CD4-positive, alpha-beta T cell treated with Interleukin-17A for 4 hours (primary cell): ENCODE measurements at regions not wholly inside any gene's neighbourhood (a gene's known extent, or its start where the extent isn't known, plus 50 kb on each side); places are given as distances from the start of the nearest gene placed in this dataset.

Experiments
- DNase-seq: peaks from one replicate; pipeline ENCODE4 v3.0.0-alpha.2; 2020; ENCODE audit warnings: mixed read lengths

DNA sequence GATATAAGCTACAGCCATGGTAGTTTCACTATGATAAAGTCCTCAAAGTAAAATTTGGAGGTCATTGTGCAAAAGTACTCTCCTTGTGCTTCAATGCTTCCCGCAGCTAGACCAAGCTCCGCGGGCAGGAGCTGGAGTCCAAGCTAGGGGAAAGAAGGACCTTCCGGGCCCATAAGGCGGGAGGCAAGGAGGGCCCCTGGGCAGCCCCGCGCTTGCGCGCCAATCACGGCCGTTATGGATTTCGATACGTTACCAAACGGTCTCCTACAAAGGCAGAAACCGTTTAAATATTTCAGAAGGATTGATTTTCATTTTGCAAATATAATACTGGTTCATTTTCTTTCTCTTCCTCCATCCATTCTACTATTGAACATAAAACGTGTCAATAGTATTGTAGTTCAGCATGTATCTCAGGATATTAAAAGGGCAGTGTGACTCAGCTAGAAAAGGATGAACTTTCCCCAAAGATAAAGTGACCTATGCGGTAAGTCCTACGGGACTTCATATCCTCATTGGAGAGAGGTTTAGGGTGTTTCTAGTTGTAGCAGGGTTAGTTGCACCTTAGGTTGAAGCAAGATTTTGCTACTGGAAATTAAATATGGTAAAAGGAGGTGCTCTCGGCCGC is 128.0 kb downstream of the KIF20B start:
- DNase-seq, result no peak

DNA sequence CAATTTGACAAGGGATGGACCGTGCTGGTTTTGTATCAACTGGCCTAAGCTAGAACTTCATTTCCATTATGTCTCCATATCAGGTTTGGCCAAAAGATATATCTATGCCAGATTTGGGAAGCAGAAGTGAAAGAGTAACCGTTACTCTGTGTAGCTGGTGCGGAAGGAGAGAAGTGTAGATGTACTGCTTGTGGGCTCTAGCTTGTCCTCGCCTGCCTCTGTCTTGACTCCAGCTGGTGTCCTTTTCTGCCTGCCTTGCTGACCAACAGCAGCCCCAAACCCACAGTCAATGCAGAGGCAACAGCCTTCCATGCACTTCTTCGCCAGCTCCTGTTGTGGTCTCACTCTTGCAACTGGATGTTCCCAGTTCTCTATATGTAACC is 128.5 kb downstream of the KIF20B start:
- DNase-seq, result no peak

DNA sequence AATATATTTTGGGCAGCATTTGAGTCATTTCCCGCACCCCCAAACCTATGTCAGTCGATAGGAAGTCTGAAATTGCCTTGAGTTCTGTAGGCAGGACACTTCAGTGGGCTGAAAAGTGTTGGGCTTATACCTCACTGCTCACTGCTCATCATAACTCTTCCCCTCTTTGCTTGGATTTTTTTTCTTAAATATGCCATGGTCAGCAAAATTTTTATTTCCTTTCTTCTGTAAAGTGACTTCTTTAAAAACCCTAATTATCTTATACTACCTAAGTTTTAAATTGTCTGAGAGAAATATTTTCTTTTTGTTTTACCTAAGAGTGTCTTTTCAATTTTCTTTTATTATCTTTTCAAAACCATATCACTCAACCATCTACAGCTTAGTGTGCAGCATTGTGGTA is 129.2 kb downstream of the KIF20B start:
- no peak for DNase-seq

DNA sequence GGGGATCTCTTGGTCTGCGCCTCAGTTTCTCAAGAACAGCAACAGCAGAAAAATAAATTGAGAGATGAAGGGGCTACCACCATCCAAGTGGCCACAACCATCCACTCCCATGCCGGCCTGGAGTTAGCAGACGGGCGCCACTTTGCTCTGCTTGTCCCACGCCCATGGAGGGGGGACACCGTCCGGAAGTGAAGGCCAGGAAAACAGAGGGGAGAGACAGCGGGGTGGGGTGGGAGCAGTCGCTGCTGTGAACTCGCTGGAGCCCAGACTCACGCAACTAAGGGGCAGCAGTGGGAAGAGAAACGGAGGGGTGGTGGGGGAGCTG is 135.4 kb downstream of the KIF20B start:
- DNase-seq, result no peak

DNA sequence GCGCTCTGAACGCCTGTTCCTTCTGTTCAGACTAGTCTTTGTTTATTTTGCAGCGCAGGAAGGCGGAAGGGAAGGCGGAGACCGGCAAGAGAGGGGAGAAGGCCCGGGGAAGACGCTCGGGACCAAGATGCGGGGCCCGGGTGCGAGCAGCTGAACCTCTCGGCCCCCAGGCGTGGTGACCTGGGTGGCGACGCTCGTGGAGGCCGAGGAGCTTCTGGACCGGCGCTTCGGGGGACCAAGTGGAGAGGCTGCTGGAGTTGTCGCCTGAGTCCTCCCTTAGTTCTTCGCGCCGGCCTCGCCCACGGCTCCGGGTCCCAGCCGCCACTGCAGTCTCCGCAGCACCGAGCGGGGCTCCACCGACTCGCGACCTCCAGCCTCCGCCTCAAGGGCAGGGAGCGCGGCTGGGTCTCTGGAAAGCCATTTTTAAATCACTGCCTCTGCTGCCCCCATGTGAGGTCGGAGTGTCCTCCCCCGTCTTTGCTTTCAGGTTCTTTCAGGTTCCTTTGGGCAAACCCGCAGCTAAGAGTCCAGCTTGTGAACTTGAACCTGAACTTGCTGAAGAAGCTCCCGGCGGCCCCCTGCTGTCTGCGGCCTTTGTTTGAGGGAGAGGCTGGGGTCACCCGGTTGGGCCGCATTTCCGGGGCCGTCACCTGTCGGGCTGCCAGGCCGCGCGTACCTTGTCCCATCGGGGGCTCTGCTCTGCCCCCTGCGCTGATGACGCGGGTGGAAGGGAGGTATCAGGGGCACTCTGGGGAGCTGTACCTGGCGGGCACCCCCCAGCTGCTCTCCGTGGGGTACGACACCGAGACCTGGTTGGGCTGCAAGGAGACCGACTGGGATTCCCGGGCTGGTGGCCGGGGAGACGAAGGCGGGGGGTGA is 136.0 kb downstream of the KIF20B start:
- peak; percentile 54 for DNase-seq

DNA sequence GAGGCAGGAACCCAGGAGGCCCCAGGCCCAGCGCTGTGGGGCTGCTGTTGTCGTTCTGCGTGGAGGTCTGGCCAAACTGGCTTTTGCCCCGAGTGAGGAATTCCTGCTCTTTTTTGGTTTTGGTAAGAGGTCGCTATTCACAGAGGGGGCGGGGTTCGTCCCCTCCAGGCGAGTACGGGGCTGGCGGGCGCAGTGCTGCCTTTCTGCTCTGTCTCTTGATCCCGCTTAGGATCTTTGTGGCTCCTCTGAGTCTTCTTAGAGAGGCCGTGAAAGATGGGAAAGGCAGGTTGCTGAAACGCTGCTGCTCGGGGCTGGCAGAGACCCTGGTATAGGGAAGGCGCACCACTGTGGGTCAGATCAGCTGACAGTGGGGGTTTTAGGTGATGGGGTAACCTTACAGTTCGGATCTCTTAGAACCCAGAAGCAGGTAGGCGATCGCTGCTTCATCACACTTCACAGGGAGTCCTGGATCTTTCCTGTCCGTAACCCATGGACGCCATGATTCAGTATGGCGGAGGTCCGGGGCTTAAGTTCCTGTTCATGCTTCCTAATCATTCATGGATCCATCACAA is 136.7 kb downstream of the KIF20B start:
- DNase-seq, result no peak

DNA sequence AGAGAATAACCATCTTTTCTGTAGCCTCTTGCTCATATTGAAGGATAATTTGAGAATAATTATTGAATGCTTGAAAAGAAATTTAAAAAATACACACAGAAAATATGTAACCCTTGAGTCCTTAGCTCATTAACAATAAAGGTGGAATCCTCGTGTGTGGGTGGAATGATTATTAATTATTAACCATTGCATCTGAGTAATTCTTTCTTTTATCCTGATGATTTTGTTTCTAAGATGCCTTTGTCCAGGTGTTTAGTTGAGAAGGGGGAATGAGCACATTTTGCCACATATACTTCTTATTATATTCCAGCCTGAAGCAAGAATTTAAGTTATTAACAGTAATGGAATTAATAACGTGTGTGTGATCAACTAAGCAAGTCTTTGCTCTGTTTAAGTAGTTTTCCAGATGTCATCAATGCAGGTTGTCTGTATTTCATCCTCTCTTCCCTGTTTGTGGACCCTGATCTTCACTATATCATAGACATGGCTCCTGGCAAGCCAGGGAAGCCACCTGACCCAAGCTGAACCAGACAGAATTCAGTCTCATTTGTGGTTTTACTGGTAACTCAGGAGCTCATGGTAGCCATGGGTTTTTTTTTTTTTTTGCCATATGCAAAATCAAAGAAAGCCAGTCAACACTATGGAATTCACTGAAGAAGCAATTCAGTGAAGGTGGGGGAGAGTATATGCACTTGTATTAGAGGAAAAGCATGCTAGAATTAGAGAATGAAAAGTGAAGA is 144.3 kb downstream of the KIF20B start:
- no peak for DNase-seq

DNA sequence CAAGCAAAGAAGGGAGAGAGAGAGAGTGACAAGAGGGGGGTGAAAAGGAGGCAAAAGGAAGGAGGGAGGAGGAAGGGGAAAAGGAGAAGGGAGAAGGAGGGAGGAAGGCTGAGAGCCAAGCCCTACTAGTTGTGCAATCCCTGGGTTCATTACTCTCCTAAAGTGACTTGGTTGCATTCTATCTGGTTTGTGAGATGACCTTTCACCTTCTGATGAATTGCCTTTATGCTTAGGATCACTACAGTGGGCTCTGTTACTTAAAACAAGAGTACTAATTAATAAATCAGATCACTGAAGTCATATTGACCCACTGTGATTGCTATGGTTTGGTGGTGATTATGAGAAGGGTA is 144.9 kb downstream of the KIF20B start:
- DNase-seq, result no peak

DNA sequence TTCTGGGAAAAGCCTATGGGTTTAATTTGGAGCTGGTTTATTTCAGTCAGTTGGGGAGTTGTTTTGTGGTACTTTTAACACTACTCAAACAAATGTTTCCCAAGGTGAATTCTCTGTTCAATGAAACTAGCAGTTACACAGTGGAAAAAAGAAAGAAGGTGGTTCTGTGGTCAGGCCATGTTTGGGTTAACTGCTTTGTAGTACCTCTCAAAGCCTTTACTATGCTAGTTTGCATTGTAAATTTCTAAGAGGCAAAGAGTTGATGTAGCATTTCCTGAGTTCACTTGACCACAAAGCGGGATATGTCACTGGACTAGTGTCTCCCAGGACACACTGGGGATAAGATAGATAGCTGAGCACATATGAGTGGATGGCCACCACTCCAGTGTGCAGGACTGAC is 145.4 kb downstream of the KIF20B start:
- no peak for DNase-seq

DNA sequence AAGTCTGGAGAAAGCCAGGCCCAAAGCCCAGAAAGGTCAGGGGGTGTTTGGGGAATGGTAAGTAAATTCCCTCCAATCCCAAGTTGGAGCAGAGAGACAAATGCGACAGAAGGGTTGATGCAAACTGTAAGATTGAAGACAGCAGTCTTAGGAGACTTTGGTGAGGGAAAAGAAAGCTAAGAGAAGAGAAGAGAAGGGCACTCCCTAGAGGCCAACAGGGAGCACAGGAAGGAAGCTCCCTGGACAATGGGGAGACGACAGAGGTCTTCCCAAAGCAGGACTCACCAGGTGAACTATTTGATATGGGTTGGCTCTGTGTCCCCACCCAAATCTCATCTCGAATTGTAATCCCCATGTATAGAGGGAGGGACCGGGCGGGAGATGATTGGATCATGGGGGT is 151.5 kb downstream of the KIF20B start:
- no peak for DNase-seq

DNA sequence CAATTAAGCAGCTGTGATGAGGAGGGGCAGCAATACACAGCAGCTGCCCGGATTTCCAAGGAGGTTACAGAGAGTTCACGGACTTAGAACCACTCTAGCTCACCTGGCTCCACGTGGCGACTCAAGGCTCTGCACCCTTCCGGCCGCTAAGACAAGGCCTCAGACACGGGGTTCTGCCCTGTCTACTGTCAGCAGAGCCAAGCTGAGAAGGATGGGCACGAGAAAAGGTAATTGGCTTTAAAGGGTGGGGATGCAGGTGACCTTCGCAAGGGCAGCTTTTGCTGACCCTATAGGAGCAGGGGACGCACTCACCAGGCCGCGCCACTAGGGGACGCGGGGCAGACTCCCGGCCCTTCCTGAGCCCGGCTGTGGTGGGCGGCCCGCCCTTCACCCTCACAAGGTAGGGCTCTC is 152.4 kb downstream of the KIF20B start:
- no peak for DNase-seq

DNA sequence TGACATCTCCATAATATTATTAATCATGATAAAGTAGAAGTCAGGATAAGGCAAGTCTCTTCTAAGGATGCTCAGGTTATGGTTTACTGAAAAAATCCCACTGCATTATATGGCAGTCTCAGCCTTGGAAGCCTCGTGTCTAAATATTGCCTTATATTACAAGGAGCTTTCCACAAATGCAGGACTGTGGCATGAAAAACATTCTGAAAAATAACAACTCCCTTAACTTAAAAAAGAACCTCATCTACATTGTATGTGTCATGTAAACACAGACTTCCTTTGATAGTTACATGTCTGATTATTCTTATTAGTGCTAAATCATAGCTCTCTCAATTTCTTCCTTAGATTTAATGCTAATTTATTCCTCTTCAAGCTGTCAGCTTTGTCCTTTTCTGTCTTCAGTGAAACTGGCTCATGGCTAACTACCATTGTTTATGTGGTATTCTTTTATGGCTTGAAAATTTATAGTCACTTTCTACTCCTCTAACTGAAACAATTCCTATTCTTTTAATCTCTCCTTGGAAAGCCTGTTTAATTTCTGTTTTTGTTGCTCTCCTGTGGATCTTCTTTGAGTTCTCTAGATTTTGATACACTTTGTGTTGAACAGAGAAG is 156.1 kb downstream of the KIF20B start:
- DNase-seq, result no peak

DNA sequence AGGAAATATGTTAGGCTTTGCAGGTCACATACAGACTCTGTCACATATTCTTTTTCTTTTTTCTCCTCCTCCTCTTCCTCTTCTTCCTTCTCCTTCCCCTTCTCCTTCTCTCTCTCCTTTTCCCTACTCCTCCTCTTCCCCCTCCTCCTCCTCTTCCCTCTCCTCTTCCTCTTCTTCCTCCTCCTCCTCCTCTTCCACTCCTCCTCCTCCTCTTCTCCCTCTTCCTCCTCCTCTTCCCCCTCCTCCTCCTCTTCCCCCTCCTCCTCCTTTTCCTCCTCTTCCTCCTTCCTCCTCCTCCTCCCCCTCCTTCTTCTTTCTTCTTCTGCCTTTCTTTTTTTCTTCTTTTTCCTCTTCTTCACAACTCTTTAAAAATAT is 159.8 kb downstream of the KIF20B start:
- no peak for DNase-seq

DNA sequence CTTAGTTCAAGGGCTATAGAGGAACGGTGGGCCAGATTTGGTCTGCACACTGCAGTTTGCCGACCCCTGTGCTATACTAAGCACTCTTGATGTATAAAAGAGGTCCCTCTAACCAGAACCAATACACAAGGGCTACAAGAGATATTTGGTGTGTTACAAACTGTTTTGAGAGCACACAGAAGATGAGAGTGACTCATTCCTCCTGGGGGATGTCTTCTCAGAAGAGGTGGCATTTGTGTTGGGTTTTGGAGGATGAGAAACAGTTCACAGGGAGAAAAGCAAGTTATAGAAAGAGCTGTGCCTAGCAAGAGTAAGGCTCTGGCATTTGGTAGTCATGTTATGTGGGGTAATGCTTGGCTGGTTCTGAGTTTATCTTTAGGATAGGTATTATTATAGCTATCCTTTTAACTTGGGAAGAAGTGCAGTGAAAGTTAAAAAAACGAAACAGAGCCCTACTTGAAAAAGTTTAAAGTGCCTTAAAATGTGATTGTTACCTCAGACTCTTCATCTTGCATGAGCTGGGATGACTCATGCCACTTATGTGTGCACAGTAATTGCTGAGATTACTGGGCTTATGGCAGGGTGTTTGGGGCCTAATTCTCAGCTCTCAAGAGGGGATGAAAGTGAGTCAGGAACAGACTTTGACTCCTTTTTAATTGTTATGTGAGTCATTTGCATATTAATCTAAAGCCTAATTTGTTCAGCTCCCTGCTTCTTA is 160.4 kb downstream of the KIF20B start:
- DNase-seq, result peak; percentile 21

DNA sequence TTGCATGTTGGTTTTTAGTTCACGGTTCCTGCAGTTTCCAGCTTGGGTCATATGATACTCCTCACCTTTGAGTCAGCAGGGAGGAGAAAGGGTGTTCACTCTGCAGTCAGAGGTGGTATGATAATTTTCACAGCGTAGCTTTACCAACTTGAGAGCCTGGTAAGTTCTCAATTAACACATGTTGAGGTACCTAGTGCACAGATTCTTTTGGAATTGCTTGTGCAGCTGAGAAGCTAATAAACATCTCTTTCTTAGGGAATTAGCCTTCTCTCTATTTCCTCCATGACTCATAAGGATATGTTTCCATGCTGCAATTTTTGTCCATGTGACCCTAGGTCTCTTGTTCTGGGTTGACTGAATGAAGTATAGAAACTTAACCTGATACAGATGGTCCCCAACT is 166.6 kb downstream of the KIF20B start:
- DNase-seq, result no peak

DNA sequence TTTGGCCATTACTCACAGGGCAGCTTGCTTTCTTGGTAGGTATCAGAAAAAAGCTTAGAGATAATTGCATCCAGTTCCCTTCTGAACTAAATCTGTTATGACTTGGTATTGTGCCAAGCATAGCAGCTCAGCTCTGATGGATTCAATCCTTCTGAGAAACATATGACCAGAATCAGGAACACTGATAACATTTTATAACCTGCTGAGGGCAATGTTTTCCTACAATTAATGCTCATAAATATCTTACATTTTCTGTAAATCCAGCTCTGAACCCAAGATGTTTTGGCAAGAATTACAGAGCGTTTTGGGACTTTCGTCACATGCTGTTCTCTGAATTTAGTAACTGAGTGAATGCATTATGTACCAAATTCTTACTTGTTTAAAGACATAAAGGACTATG is 167.8 kb downstream of the KIF20B start:
- no peak for DNase-seq

DNA sequence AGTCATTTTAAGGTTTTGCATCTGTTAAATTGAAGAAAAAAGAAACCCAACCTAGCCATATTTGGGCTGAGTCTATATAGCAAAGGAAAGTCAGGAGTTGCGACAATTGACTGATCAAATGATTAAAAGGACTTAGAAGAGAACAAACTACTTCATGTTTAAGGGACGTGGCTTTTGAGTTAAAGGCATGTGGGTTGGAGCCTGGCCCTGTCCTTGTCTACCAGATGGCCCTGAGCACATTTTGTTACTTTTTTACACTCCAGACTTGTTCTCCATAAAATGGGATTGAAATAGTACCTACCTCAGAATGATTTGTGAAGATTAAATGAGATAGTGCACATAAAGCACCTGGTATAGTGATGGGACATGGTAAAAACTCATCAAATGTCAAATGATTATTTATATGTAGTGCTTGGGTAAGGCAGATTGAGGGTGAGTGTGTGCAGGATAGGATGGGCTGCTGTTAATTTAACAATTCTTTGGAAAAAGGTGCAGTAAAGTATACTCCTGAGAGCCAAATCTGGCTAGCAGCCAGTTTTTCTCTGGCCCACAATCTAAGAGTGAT is 168.3 kb downstream of the KIF20B start:
- no peak for DNase-seq

DNA sequence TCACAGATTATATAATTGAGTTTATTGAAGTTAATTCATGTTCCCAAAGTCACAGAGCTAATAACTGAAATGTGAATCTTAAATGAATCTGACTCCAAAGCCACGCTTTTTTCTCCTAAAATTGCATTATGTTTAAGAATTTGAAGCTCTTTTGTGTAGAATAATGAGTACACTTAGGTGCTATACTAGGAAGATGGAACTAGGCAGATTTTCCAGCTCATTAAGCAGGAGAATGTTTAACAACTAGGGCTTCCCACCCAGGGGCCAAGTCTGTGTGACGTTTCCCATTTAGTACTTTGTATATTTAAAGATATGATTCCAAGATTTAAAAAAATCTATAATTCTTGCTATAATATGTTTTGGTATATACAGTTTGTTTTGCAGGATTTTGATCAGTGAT is 169.5 kb downstream of the KIF20B start:
- DNase-seq, result no peak

DNA sequence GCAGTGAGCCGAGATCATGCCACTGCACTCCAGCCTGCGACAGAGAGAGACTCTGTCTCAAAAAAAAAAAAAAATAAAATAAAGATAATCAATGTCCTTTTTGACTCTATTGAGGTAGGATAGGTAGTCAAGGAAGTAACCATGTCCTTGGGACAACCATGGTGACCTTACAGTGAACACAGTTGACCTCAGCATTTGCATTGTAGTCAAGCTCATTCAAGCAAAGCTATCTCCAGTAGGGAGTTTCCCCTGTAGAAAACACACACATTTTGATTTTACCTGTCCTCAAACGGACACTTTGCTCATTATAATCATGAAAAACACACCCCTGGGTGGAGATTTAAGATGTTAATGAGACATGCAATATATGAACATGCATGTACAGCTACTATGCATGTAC is 171.7 kb downstream of the KIF20B start:
- DNase-seq, result no peak

DNA sequence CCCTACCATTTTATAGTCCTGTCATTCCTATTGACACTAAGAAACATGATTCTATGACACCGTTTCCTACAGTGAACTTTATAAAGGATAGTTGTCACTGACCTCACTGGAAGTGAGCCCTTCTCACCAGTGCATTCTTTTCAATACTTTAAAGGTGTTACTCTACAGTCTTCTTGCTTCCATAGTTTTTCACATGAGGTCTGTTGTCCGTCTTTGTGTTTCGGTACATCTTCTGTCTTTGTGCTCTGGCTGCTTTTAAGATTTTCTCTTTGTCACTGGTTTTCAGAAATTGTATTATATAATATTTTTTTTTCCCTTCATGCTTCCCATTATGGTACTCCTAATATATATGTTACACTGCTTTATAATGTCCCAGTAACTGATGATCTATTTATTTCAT is 174.2 kb downstream of the KIF20B start:
- DNase-seq, result no peak

DNA sequence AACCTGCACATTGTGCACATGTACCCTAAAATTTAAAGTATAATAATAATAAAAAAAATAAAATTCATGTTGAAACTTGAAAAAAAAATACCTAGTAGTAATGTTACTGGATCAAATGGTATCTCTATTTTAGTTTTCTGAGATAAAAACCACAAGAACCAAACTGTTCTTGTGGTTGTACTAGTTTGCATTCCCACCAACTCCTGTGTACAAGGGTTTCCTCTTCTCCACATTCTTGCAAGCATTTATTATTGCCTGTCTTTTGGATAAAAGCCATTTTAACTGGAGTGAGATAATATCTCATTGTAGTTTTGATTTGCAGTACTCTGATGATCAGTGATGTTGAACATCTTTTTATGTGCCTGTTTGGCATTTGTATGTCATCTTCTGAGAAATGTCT is 177.7 kb downstream of the KIF20B start:
- no peak for DNase-seq

DNA sequence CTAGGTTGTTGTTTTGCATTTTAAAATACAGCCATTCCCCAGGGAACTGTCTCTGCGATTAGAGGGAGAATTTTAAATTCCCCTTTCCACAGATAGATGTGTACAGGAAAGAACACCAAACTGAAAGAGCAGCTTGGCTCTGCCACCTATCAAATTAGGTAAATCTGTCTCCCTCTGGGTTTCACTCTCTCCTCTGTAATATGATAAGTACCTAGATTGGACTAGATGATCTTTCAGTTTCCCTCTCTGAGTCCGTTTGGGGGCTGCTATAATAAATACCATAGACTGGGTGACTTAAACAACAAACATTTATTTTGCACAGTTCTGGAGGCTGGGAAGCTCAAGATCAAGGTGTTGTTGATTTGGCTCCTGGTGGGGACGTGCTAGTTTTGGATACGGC is 186.0 kb downstream of the KIF20B start:
- DNase-seq, result no peak

DNA sequence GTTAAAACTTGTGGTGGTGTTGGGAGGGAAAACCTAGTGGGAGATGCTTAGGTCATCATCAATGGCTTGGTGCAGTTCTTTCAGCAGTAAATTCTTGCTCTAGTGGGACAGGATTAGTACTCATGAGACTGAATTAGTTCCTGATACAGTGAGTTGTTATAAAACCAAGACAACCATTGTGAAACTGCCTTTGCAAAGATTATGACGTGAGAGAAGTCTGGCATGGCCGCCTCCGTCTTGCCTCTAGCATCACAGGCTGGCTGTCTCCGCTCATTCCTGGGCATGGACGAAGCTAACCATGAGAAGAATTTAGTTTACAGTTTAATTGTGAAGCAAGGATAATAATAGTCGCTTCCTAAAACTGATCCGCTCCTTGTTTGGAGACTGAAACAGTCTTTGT is 186.4 kb downstream of the KIF20B start:
- DNase-seq, result no peak
